Activated CD4-positive, CD25-positive, alpha-beta regulatory T cell treated with anti-CD3 and anti-CD28 coated beads, Interleukin-2, amount 50 U/mL, for 24 hours (primary cell): ENCODE measurements at regions not wholly inside any gene's neighbourhood (a gene's known extent, or its start where the extent isn't known, plus 50 kb on each side); places are given as distances from the start of the nearest gene placed in this dataset.
"Not testable (repeated sequence)": the region's sequence is repeated elsewhere in the genome, so short reads cannot be mapped to it uniquely, and the experiment has no call there.

ENCODE experiments used
- ATAC-seq, 2 donors: fragments of 150-1000 bp; cut with Tn5 transposase; one replicate each; pipeline ENCODE4 v1.10.0; 2021; ENCODE audit warnings: mild to moderate bottlenecking in 1 of 2, moderate library complexity in 1 of 2

GRCh38 chr10:9898633-9899395 lies 1118.9 kb upstream of the CELF2 start:
- no peak for ATAC-seq

DNA sequence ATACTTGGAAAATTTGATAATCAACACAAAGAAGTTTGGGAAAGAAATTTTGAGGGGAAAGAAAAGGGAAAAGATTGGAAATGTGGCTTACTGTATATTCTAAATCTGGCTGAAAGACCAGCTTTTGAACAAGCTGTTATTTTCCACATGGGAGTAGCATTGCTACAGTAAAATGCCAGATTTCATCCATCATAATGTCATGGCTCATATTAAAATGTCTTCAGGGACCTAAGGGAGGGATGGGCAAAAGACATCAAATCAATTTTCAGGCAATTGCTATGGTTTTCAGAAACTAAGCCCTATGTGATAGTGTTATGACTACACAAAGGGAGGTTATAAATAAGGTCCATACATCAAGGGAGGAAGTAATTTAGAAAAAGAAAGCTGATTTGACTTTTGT lies 1116.9 kb upstream of the CELF2 start:
- ATAC-seq, result no peak

DNA sequence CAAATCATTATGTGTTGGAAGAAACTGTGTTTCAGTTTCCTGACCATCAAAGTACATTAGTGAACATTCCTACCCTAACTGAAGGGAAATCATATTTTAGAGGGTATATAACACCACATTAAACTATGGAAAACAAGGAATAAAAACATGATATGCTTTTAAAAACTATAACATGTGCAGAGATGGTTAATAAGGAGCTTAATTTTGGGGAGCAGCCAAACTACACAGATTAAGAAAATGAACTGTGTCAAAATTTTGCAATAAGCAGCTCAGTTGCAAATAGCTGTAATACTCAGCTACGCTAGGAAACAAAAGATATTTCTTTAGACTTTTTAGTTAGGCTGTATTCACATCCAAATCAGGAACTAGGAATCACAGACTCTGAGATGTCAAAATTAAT lies 1115.7 kb upstream of the CELF2 start:
- ATAC-seq, result no peak

GRCh38 chr10:9910446-9910845 lies 1107.2 kb upstream of the CELF2 start:
- ATAC-seq, result no peak

DNA sequence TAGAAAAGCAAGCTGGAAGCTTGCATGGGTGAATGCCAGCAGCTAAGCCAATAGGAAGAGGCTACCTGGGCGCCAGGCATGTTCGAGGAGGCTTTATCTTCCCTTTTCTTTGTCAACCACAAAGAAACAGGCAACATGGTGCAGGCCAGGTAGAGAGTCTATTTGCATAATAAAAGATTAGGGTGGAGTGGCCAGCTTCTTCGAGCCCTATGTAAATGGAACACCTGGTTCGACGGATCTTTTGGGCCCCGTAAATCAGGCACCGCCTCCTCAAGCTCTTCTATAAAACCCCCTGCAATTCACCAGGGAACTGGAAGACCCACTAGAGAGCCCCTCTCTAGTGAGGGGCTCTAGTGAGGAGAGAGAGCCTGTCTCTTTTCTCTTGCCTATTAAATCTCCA lies 1106.2 kb upstream of the CELF2 start:
- ATAC-seq, result no peak

- no peak for ATAC-seq
Observed at GRCh38 chr10:9913876-9914514, 1103.7 kb upstream of the CELF2 start.

- ATAC-seq, result no peak
Observed at GRCh38 chr10:9921544-9921943, 1096.1 kb upstream of the CELF2 start.

DNA sequence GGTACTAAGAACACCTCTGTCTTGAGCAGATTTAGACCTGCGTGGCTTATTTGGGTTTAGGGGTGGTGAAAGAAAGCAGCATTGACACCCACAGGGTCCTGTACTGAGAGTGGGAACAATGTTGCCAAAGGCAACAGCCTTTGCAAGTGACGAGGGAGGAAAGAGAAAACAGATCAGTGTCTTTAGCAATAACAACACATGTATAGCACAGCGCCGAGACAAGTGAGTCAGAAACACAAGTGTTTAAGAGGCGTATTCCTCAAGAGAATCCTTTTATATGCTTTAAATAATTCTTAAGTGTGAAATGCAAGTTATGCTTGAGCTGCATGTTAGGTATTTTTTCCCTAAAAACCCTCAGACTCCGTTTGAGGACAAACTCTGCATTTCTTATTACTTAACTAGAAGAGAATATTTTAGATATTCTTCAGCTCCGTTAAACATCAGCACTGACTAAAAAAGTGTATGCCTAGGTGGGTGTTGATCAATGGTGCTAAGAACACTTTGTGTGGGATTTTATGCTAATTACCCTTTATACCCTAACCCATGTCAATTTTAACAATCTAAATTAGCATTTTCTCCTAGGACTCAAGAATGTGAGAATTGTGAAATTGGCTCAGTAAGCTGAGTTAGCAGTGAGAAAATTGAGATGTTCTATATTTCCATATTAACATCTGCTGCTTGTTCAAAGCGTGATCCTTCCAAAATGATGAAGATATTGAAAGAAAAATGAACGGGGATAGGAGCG lies 1095.4 kb upstream of the CELF2 start:
- no peak for ATAC-seq

DNA sequence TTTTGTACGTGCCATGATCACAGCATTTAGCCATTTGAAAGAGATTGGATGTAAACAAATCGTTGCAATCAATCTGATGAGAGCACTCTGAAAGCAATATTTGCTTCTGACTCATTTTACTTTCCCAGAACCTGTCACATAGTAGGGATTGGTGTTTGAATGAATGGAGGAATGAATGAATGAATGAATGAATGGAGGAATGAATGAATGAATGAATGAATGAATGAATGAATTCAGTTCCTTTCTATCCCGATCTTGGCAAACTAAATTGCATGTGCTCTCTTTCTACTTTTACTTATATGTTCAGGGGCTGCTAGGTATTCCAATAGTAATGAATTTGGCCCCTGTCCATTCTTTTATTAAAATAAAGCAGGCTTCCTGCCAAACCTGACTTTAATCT lies 1091.7 kb upstream of the CELF2 start:
- ATAC-seq, result no peak

DNA sequence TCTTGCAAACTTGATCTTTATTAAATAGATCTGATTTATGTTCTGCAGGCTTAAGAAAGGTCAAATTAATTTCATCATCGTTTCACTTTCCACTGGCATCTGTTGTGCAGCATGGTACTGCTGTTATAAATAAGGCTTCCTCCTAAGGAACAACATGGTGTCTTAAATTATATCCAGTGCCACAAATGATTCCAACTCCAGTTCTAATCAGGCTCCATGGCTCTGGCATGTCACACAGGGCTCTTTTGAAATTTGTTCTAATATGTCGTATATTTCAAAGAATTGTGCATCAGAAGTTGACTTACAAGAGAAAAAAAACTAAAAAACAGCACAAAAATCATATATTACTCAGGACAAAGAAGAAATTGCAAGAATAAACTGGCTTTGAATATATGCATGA lies 1090.8 kb upstream of the CELF2 start:
- no peak for ATAC-seq

GRCh38 chr10:9939716-9940115 lies 1078.0 kb upstream of the CELF2 start:
- no peak for ATAC-seq

DNA sequence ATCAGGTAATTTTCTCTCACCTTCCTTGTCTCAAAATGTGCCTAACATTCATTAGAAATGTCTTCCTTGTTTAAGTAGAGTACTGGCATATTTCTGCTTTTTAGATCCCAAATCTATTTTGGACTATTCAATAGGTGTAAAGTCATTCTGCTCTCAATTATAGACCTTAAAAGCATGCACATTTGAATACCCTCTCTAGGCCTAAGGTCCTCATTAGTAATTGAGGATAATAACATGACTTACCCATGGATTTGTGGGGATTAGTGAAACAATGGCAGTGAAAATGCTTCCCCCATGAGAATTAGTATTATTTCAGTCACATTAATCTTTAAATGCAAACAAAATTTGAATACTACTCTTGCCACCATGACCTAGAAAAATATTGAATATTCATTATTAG lies 1073.0 kb upstream of the CELF2 start:
- ATAC-seq, result no peak

DNA sequence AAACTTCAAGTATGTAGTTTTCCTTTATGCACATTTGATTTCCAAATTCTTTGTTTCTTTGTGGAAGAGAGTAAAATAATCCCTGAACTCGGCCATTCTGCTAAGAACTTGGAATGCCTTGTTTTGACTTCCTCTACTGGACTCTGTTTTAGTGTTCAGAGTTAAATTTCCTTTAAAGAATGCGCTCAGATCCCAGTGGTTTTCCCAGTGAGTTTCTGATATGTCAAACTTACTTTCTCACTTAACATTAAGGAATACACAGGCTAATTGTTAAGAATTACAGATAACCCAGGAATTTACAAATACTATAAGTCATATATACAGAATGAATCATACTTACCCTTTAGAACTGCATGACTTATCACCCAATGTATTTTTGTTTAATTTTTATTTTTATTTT lies 1067.6 kb upstream of the CELF2 start:
- ATAC-seq, result no peak

- no peak for ATAC-seq
Observed at GRCh38 chr10:9951481-9952257, 1066.0 kb upstream of the CELF2 start.

DNA sequence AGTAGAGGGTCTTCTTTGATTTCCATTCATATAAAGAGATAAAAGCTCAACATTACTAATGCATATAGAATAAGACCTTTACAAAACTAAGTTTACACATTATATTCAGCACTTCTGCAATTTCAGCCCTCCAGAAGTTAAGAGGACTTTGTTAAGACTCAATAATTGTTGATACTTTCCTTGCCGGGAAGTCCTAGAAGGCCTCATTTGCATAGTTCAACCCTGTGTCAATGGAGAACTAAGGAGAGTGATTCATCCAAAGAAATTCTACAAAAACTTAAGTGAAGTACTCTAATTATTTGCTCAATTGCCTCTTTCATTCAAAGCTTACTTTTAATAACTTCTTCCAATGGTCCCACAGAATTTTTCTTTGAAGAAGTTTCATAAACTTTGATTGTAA lies 1060.3 kb upstream of the CELF2 start:
- no peak for ATAC-seq

GRCh38 chr10:9957876-9958275 lies 1059.8 kb upstream of the CELF2 start:
- ATAC-seq, result not testable (repeated sequence)

DNA sequence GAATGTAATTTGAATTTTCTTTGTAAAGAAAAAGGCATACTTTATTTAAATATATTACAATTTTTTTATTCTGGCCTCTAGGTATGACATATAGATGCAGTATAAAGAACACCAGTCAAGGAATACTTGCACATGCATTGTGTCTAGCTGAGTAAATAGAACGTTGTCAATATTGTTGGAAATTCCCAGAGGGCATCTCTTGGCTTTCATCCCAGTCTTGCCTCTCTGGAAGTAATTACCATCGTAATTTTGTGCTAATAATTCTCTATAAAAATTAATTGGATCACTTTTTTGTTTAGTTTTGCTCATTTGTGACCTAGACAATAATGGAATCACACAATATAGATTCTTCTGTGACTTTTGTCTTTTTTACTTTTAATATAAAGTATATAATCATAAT lies 1052.3 kb upstream of the CELF2 start:
- no peak for ATAC-seq

- no peak for ATAC-seq
Observed at GRCh38 chr10:9986786-9987185, 1030.9 kb upstream of the CELF2 start.

DNA sequence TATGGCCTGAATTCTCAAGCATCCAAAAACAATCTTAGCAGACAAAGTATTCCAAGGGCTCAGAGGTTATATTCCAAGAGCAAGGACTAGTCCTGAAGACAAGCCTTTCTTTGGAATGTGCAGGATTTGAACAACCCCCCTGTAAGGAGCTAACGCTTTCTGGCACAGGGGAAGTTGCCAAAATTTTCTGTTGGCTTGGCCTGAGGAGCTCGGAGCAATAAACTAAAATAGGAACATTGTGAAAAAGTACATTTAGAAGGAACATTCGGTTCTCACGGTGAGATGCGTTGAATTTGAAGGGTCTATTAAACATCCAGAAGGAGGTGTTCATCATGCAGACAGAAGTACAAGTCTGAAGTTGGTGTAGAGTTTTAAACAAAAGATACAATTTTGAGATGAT lies 1030.5 kb upstream of the CELF2 start:
- no peak for ATAC-seq

GRCh38 chr10:9992661-9993060 lies 1025.0 kb upstream of the CELF2 start:
- ATAC-seq, result no peak

DNA sequence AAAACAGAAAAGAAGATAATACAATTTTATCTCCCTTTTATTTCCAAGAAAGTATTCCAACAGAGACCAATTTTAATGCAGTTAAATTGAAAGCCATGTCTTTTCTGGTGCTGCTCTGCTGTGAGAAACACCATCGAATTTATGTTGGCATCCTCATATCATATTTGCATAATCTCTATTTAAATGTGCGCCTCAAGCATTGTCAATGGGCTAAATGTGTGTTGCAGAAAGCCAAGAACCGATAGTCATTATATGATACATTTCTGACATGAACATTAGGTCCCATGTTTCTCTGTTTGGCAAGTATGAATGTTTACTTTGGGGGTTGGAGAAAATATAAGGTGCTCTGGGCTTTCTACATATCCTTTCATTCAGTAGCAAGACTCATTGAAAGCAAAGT lies 1023.5 kb upstream of the CELF2 start:
- no peak for ATAC-seq

DNA sequence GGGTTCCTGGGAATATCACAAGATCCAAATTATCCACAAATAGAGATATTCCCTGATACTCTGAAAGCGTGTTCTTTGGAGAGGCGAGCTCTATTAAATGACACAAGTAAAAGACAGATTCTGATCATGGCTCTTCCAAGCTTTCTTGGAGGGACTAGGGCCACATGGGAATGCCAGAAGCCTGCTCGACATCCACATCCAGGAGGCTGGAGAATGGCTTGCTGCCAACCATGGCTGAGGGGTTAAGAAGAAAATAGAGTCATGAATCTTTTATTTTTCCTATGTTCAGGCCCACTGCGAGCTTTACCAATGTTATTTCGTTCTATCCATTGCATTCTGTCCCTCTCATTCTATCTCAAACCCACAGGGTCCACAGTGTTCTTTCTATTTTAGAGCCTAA lies 1018.0 kb upstream of the CELF2 start:
- no peak for ATAC-seq

DNA sequence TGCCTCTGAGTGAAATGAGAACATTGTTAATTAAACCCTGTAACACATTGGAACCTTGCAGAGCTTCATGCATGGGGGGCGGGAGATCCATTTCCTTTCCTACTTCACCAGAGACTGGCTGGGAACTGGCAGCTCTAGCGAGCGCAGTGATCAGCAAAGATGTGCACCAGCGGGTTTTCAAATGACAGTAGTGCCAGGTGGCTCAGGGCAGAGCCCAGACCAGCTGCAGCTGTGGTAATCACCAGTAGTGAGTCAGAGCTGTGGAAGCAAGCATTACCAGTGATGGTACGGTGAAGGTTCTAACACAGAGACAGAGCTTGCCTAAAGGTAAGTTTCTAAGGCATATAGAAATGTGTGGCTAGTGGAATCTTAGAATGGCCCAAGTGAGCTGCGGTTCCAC lies 1009.7 kb upstream of the CELF2 start:
- no peak for ATAC-seq
